NCI-H774 (cell line): ENCODE measurements at regions not wholly inside any gene's neighbourhood (a gene's known extent, or its start where the extent isn't known, plus 50 kb on each side); places are given as distances from the start of the nearest gene placed in this dataset.
A peak's percentile ranks its signal among the peaks of the same experiment; 100 is the strongest.
"Not testable (repeated sequence)": the region's sequence is repeated elsewhere in the genome, so short reads cannot be mapped to it uniquely, and the experiment has no call there.

Source experiments
- DNase-seq: peaks from one replicate; lab custom pipeline; 2025; lab: John Stamatoyannopoulos, UW

DNA sequence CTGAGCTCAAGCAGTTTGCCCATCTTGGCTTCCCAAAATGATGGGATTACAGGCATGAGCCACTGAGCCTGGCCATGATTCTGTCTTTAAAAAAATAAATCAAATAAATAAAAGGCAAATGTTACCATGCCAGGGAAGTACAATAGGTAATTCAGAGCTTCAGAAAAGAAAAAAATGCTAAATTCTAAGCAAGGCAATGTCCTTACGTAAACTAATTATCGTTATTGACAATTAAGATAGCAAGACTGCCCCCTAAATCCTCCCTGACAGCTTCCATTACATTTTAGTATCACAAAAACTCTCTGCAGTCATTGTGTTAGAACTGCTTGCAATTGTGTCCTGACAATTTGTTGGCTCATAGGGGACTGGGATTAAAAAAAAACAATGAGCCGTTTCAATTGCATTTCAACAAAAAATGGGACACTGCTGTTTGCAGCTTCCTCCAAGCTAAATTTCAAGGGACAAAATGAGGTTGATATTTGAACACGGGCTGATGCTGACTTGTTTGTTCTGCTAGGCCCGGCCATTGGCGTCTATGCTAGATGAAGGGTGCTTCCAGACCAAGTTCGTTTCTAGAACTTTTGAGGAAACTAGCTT, 88.9 kb downstream of the MOGAT1 start:
- no peak for DNase-seq

DNA sequence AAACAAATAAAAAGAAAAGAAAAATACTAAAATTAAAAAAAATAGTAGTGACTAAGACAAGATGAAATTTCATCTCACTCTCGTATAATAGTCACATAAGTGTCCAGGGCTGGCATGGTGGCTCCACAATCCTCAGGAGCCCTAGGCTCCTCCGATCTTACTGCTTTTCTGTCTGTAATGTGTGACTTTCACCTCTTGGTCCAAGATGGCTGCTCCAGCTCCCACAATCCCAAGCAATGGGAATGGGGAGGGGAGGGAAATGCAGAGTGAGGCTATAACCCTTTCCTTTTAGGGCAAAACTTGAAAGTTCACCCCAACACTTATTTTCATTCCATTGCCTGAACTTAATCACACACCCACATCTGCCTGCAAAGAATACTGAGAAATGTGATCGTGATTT, 90.4 kb downstream of the MOGAT1 start:
- DNase-seq, result no peak

GRCh38 chr2:222762342-222762741, 90.9 kb downstream of the MOGAT1 start:
- DNase-seq, result no peak

- not testable (repeated sequence) for DNase-seq
These were observed 94.4 kb downstream of the MOGAT1 start for GRCh38 chr2:222765883-222766282.

- DNase-seq, result not testable (repeated sequence)
These were observed 92.8 kb upstream of the ACSL3 start for GRCh38 chr2:222768019-222768418.

DNA sequence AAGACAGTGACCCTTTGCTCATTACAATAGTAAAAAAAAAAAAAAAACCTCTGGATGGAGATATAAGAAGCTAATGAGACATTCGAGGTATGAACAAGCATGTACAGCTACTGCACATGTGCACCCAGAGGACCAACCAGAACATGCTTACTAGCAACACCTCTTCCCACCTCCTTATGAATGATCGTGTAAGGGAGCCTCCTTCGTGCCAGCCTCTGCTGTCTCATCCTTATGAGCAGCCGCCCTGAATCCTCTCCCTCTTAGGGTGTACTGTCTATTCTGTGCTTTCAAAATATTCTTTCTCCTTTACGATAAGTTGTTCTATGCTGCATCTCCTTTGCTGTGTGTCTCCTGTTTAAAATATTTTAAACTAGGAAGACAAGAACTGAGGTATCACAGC, 91.4 kb upstream of the ACSL3 start:
- DNase-seq, result no peak

DNA sequence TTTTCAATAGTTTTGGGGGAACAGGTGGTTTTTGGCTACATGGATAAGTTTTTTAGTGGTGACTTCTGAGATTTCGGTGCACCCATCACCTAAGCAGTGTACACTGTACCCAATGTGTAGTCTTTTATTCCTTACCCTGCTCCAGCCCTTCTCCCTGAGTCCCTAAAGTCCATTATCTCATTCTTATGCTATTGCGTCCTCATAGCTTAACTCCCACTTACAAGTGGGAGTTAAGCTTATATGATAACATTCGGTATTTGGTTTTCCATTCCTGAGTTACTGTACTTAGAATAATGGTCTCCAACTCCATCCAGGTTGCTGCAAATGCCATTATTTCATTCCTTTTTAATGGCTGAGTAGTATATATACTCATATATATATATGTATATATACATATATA, 90.9 kb upstream of the ACSL3 start:
- DNase-seq, result no peak

GRCh38 chr2:222771832-222772231, 89.0 kb upstream of the ACSL3 start:
- no peak for DNase-seq

DNA sequence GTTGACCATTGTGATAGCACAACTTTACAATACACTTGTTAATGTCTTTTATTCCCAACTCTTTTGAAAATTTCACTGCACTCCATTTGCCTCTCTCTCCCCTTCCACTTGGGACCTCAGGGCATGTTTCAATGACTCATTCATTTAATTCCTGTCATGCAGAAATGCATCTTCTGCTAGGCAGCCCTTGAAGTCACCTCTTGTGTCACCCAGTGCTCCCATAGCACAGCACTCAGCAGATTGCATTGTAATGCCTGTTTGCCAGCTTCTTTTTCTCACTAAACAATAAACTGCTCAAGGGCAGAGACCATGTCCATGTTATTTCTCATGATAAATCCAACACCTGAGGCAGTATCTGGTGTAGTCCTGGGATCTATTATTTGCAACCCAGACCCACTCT, 85.9 kb upstream of the ACSL3 start:
- no peak for DNase-seq

DNA sequence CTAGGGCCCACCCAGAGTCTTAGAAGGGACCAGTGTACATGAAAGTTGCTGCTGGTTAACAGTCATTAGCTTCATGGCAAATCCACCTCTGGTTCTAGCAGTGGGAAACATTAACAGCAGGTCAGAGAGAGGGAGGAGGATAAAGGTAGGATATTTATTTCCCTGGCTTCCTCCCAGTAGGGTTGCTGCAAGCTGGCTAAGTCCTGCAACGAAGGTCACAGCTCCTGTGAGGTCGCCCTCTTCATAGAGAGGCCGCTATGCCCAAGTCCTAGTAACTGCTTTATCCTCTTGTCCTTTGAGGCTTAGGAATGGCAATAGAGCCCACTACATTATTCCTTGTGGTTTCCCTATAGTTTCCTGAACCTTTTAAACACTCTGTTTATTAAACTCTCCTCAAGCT, 84.0 kb upstream of the ACSL3 start:
- DNase-seq, result no peak

DNA sequence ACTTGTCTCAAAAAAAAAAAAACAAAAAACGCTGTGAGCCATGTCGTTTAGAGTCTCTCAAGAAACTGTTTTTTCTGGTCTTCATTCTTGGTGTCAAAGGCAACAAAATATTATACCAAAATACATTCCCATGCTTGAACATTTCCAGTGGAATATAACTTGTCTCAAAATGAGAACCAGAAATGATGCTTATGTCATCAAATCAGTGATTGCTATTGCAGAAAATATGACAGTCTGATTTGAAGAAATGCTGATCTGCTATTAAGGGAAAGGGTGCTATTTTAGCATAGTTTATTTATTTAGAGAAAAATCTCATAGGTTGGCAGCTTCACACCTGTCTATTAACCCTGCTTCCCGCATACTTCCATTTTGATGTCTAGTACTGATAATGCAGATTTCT, 82.4 kb upstream of the ACSL3 start:
- DNase-seq, result no peak

- no peak for DNase-seq
These were observed 81.5 kb upstream of the ACSL3 start for GRCh38 chr2:222779145-222779832.

- DNase-seq, result no peak
These were observed 80.8 kb upstream of the ACSL3 start for GRCh38 chr2:222780051-222780450.

DNA sequence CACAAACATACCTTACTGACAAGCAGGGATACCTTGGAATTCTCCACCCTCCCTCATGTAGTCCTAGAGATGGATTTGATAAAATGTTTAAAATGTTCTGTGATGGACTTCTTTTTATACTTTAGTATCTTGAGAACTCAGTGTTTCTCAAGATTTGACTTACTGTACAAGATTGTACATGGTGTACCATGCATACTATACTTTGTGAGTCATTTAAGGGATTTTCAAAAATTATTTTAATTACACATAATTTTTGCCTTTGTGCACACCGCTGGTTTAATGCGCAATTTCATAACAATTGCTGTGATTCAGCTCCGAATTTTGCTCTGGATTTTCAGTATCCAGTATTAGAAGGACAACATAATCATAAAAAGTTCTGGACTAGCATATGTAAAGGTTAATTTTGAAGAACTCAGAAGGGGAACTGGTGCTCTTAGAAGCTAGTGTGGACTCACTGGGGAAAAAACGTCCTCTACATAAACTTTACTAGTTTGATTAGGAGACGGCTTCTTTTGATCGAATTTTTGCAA, 78.6 kb upstream of the ACSL3 start:
- DNase-seq, result no peak

GRCh38 chr2:222783592-222783991, 77.2 kb upstream of the ACSL3 start:
- DNase-seq, result no peak

GRCh38 chr2:222790932-222791331, 69.9 kb upstream of the ACSL3 start:
- no peak for DNase-seq

- no peak for DNase-seq
These were observed 68.7 kb upstream of the ACSL3 start for GRCh38 chr2:222792001-222792611.

GRCh38 chr2:222794585-222795449, 66.0 kb upstream of the ACSL3 start:
- DNase-seq, result no peak

- DNase-seq, result peak; percentile 12
These were observed 65.1 kb upstream of the ACSL3 start for GRCh38 chr2:222795450-222796357.

DNA sequence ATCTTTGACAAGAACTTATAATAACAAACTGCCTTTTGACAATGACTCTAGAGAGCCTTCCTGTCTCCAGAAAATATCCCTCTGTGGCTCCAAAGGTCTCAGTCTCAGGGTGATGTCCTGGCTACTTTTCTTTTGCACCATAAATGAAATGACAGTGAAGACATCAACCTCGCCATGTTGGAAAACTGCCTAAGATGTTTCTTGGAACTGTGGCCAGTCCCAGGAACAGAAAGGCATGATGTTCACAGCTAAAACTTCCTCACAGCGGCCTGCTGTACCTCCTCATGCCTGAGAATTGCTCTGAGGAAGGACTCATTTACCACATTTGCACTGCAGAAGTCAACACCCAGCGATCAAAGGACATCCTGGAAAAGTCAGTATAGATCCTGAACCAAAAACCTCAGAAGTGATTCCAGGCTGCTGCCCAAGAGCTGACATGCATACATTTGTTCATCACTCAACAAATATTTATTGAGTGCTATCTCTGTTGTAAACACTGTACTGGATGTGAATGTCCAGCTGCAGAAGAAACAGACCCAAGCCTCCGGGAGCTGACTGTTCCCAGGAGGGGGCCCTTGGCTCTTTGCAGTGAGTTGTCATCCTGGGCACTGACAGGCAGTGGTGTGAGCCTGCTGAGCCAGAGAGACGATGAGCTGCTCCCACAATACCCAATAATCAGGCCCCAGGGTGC, 64.3 kb upstream of the ACSL3 start:
- DNase-seq, result peak; percentile 18

DNA sequence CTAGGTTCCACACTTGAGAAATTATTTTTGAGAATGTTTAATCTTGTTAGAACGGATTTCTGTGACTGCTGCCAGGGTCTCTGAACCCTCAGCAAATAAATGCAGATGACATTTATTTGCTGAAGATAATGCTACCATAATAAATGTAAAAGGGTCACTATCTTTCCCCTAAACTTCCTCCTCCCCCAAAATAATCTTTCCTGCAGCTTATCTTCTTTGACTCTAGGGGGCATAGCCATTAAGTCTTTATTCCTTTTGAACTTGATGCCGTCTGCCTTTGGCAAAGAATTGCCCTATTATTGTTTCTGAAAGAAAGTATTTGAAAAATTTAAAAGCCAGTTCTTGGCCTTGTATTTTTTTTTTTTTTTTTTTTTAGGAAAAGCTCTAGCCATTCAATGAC, 63.6 kb upstream of the ACSL3 start:
- DNase-seq, result no peak
